Middle frontal gyrus (tissue), 1 donor: ENCODE measurements at regions not wholly inside any gene's neighbourhood (a gene's known extent, or its start where the extent isn't known, plus 50 kb on each side); places are given as distances from the start of the nearest gene placed in this dataset.
"Not testable (repeated sequence)": the region's sequence is repeated elsewhere in the genome, so short reads cannot be mapped to it uniquely, and the experiment has no call there.

ENCODE experiments used
- DNase-seq: peaks from one replicate; pipeline ENCODE4 v3.0.0-alpha.2; 2015; ENCODE audit warnings: low spot score; ENCODE audit errors: extremely low spot score

DNA sequence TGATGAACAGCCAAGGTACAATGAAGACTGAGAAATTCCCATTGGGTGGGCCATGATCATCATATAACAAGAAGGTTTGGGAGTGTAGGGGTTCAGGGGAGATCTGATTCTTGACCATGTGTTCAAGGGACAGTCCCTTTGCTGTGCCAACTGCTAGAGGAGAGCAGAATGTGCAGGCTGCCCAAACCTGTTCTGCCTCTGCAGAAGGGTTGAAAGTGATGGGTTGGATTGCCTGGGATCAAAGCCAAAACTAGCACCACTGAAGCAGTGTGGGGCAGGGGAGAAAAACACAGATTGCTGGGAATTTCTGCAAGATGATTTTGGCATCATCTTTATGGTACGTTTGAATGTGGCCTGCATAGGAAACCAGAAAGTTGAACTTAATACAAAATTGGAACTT is 303.9 kb downstream of the OTUD1 start:
- DNase-seq = no peak

DNA sequence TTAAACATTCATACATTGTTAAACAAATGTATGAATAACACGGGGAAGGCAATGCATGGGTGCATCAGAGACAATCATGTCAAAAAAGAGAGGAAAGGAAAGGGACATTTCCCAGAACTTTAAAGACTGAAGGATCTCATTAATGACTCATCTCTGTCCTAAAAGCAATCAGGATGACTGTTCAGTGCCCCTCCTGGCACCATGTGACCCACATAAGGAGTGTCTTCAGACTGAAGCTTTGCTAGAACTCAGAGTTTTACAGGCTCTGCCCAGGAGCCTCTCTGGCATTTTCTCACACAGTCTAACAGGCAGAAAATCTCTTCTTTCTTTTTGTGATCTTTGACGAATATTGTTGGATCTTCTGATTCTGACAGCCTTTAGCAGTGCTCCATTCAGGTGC is 315.3 kb downstream of the OTUD1 start:
- no peak for DNase-seq

DNA sequence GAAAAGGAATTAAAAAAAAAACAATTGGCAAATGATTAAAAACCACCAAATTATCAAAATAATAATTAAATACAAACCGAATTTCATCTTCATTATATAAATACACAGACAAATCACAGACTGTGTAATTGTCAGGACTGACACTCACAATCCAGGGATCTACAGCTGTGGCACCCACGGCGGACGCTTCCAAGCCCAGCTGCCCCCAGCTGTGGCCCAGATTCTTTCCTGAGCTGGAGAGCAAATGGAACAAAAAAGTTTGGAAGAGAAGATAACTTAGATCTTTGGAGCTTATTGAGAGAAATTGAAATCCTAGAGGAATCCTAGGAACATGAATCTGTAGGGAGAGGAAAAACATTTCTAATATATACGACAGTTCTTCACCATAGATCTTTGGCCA is 316.1 kb downstream of the OTUD1 start:
- DNase-seq = no peak

DNA sequence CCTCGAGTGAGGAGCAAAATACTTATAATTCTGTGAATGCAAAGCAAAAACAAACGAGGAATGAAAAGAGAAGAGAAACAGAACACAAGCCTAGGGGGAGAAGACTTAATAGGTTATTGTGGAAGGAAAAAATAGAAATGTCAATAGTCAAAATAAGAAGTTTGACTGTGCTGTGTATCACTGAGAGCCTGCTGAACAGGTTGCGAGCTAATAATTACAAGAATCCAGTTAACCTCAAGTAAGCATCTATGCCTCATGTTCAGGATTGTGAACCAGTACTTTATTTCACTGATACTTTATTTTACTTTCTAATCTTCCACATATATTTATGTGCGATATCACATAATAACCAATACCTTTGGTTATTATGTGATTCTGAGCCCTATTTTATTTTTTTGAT is 316.7 kb downstream of the OTUD1 start:
- no peak for DNase-seq

DNA sequence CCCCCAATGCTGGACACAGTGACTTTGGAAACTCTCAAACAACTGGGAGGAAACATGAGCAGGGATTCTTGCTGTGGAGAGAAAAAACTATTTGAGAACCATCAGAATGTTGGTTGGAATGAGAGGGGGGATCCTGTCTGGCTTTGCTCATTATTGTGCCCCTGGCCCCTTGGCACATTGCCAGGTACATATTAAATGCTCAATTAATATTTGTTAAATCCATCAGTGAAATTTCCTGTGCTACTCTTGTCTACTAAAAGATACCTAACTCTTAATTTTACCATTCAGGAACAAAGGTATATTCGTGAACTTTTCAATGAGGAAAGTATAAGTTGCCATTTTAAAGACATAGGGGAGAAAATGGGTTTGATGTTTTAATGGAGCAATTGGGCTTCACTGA is 329.4 kb downstream of the OTUD1 start:
- DNase-seq = no peak

DNA sequence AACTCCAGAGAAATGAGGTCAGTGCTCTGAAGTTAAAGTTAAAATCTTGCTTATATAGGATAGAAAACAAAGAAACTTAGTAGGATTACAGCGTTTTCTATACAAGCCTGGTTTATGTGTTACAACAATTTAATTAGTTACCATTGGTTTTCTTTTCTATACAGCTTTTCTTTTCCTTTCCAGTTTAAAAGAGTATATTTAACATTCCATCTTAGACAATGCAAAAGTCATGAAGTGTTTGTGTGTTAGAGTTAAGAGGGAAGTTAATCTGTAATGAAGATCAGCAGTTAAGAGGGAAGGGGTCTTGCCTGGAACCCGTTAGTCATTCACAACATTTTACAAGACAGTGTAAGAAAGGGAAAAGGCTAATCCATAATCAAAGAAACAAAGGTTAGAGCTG is 338.3 kb downstream of the OTUD1 start:
- no peak for DNase-seq

DNA sequence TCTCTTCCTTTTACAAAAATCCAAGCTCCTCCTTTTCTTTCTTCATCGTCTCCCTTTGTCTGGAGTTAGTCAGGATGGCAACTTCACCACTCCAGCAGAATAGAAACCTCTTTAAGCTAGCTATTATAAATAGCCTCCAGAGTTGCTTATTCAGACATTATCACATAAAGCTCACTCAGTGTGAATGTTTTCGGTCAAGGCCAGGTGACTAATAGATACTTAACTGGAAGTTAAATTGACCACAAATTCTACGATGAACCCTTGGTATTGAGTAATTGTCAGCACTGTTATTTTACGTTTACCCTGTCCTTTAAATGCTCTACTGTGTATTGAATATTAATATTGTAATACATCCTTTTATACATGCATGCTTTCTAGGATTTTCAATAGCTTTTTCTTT is 340.4 kb downstream of the OTUD1 start:
- no peak for DNase-seq

DNA sequence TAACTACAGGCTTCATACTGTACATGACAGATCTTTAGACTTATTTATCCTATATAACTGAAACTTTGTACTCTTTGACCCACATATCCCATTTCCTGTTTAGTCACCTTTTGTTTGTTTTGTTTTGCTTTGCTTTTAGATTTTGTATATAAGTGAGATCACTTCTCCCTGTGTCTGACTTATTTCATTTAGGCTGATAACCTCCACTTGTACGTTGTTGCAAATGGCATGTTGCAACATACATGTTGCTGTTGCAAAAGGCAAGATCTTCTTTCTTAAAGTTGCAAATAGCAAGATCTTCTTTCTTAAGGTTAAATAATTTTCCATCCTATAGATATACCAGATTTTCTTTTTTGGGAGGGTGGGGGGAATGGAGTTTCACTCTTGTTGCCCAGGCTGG is 341.5 kb downstream of the OTUD1 start:
- DNase-seq = no peak

DNA sequence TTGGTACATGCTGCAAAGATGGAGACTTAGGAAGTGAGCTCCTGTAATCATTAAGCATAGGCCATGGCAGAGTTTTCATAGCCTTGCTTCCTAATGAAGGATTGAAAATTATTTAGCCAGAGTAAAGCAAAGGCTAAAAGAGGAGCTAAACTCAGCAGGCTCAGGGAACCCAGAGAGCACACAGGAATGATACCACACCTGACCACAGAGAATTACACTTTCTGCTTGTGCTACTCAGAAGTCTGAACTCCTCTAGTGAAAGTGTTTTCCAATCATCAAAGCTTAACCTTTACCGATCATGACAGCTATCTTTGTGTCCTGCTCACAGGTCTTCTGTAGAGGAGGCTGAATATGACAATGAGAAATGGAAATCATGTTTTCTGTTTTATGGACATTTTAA is 347.7 kb downstream of the OTUD1 start:
- no peak for DNase-seq

DNA sequence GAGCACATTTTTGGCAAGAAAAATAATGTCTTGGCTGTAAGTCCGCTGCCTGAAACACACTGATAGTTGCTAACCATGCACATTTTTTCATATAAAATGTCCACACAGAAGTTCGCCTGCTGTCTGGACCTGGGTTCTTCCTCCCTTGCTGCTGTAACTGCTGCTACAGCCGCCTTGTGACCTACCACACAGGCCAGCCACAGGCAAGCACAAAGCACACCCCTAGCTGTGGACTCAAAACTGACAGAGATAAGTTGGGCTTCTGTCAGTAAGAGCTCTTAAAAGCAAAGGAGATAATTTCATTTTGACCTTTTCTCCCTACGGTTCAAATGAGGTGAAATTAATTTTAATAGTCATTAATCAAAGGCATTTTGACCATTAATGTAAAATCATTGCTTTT is 354.7 kb downstream of the OTUD1 start:
- DNase-seq = no peak

DNA sequence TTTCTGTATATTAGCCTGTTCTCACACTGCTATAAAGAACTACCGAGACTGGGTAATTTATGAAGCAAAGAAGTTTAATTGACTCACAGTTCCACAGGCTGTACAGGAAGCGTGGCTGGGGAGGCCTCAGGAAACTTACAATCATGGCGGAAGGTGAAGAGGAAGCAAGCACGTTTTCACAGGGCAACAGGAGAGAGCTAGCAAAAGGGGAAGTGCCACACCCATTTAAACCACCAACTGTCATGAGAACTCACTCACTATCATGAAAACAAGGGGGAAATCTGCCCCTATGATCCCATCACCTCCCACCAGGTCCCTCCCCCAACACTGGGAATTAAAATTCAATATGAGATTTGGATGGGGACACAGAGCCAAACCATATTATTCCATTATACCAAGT is 358.6 kb downstream of the OTUD1 start:
- DNase-seq = not testable (repeated sequence)

DNA sequence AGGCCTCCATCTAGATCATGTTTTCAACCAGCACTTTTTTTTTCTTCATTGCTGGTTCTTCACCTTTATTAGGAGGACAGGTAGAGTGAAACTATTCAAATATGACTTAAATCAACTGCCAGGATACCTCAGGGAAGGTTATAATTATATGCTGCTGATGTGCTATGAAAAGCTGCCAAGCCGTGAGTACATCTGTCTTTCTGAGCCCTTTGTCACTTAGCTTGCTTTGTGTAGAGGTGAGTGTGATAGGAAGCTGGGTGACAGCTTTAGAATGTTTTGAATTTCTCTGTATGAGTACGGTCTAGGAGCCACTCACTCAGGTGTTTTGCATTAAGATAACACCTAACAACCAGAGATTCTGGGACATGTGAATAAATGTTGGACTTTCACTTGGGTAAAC is 365.2 kb downstream of the OTUD1 start:
- DNase-seq = no peak

DNA sequence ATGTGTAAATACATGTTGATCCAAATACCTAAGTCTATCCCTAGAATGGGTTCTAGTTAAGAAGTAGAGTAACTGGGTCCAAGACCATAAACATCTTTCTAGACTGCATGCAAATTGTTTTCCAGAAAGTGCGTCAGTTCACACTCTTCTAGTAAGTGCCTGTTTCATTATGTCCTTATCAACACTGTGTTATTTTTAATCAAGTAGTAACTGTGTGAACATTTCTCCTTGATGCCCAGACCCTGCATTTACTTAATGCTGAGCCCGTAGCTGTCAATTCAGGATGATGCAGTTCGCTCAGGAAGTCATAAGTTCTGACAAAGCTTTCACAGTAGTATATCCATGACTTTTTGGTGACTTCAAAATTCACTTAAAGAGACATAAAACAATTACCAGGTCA is 374.8 kb downstream of the OTUD1 start:
- DNase-seq = no peak

DNA sequence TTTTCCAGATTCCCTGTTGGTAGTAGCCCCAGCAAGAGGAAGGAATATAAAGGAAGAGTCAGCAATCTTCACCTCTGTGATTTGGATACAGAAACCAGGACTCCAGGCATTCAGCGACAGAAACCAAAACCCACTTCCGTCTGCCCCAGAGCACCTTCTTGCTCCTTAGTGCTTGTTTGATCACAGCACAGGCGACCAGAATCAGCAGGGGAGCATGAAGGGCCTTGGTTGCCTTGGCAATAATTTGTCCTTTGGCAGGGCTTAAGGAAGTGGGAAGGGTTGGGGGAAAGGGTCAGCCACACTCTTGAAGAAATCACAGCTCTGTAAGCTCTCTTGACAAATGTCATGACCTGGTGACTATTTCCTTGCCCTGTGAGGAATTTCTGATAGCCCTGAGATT is 379.6 kb downstream of the OTUD1 start:
- DNase-seq = no peak

DNA sequence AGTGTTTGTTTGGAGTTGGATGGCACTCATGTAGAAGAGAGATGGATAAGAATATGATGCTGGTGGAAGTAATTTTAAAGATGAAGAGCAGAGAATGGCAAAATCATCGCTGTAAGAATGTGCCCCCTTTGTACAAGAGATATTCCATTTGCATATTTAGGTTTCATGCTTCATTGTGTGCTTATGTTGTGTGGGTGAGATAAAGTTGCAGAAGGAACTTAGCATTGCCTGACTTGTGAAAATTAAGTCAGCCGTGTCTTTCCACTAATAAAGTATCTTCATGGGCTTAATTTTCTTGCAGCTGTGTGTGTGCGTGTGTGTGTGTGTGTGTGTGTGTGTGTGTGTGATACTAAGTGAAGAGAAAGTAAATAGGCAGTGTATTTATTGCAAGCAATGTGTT is 381.9 kb downstream of the OTUD1 start:
- DNase-seq = no peak

DNA sequence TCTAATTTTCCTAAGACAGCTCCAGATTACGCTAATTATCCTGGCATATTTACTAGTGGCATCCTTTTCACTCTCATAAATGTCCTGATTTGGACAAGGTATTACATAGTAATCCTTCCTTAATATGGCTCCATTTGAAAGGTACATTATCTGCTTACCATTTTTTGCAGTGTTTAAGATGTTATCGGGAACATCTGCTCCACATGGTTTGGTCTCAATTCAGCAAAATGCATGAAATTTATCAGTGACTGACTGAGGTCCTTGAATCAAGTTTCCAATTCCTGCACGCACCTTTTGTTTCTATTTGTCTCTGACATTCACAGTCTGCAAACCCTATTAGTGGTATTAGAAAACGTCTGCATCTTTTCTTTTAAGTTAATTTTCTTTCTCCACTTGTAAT is 384.1 kb upstream of the KIAA1217 start:
- DNase-seq = no peak

DNA sequence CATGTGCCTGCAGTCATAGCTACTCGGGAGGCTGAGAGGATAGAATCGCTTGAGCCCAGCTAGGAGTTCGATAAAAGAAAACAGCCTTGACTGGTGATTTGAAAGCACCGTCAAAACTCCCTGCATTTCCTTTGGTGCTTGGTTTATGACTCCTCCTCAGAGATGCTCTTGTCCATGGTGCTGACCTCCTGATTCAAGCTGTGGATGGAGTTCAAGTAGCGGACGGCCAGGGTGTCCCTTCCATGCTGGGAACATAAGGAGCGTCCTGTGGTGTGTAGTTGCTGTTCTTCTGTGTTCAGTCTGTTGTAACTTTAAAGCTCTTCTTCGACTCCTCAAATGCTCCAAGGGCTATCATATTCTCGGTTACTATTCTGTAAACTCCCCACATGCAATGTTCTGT is 382.5 kb upstream of the KIAA1217 start:
- DNase-seq = no peak

DNA sequence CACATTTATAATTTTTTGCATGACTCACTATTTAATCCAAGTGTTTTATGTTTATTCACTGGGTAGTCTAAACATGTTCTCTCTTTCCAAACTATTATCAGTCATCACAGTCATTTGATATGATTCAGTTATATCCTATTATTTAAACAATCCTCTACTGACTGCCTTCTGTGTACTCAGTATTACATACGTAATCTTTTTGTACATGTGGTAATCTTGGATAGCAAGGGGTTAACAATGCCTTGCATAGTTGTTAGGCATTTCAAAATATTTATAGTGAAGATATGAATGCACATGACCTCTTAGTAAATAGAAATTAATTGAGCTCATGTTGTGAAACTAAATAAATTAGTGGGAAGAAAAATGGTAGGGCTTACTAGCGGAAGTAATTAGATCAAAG is 379.4 kb upstream of the KIAA1217 start:
- DNase-seq = no peak

DNA sequence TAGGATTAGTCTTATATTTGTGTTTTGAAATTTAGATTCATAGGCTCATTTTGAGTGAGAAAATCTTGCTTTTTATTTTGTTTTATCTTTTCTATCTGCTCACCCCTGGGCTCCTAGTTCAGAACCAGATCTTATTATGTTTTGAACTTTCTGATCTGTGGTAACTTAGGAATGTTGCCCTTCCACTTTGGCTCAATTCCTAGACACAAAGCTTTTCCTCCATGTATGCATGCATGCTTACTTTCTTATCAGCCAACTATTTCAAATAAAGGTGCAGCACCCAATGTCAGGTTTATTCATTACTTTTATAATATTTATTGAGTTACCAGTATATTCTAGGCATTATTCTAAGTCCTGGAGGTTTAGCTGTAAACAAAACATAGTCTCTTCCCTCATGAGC is 374.8 kb upstream of the KIAA1217 start:
- no peak for DNase-seq

DNA sequence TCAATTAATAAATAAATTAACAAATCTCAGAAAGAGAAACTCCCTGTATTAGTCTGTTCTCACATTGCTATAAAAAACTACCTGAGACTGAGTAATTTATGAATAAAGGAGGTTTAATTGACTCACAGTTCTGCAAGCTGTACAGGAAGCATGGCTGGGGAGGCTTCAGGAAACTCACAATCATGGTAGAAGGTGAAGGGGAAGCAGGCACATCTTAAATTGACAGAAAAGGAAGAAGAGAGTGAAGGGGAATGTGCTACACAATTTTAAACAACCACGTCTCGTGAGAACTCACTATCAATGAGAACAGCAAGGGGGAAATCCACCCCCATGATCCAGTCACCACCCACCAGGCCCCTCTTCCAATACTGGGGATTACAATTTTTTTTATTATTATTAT is 358.3 kb upstream of the KIAA1217 start:
- no peak for DNase-seq

DNA sequence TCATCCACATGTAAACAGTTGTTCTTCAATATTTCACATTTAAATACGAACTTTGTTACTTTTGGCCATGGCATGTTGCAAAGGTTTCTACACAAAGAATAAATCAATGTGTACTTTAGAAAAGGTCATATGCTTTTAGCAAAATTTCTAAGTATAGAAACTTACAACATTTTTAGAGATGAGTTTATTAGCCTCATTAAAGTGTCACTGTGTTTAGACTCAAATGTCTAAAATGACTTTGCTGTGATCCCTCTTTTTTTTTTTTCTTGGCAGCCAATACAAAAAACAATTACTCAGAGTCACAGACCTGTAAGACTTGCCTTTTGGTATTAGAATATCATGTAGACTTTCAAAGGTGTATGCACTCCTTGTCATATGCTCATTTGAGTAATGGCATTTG is 349.3 kb upstream of the KIAA1217 start:
- no peak for DNase-seq

DNA sequence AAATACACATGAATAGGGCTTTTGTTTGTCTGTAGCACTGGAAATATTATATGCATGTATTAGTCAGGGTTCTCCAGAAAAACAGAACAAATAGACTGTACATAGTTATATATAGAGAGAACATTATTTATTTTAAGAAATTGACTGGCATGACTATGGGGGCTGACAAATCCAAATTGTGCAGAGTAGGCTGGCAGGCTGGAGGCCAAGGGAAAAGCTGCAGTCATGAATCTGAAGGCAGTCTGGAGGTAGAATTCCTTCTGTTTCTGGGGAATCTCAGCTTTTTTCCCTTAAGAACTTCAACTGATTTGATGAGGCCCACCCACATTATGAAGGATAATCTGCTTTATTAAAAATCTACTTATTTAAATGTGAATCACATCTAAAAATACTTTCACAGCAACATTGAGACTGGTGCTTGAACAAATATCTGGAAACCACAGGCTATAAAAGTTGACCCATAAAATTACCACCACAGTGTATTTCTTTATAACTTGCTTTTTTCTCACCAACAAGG is 344.2 kb upstream of the KIAA1217 start:
- no peak for DNase-seq

DNA sequence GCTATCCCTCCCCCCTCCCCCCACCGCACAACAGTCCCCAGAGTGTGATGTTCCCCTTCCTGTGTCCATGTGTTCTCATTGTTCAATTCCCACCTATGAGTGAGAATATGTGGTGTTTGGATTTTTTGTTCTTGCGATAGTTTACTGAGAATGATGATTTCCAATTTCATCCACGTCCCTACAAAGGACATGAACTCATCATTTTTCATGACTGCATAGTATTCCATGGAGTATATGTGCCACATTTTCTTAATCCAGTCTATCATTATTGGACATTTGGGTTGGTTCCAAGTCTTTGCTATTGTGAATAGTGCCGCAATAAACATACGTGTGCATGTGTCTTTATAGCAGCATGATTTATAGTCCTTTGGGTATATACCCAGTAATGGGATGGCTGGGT is 342.0 kb upstream of the KIAA1217 start:
- not testable (repeated sequence) for DNase-seq

DNA sequence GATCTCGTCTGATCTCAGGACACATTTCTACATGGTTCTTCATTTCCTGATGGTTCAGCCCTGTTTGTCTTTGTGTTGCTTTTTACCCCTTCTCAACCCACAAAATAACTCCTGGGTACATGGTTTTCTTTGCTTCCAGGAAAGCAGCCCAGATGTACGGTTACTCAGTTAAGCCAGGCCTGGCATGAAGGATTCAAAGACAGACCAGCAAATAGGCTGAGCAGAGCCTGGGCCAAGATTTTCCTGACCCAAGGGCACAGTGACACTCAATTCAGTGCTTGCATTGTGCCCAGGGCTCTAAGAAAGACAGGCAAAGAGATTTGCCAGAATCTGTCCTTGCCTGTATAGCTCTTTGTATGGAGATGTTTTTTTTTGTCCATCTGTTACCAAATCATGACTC is 340.8 kb upstream of the KIAA1217 start:
- DNase-seq = no peak
